GM12892 (cell line): ENCODE measurements at regions not wholly inside any gene's neighbourhood (a gene's known extent, or its start where the extent isn't known, plus 50 kb on each side); places are given as distances from the start of the nearest gene placed in this dataset.

Experiments used
- POLR2A ChIP-seq: IDR thresholded peaks from 2 replicates; pipeline ENCODE4 v1.6.1; 2011; ENCODE audit warnings: low read depth, low read length, control low read depth
- POLR2AphosphoS5 ChIP-seq: IDR thresholded peaks from 2 replicates; pipeline ENCODE4 v1.6.1; 2011; ENCODE audit warnings: low read depth, low read length, control low read depth

DNA sequence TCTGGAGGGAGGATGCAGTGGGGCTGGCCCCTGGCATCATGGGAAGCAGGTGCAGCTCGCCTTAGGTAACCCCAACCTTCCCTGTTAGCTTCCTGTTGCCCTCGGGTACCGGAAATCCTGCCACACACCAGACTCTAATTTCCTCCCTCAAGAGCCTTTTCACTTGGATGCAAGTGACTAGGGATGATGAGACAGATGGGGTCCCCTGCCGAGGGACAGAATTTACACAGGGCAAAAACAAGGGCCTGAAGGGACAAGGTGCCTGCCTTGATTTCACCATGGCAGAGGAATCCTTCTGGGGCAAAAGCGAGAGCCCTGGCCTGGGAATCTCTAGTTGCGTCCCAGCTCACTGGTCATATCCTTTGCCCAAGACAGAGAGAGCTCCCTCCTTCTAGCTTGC, 263.1 kb downstream of the LOXHD1 start:
- TF ChIP-seq POLR2A = no peak
- no peak for TF ChIP-seq POLR2AphosphoS5
